ENCODE measurements at regions not wholly inside any gene's neighbourhood (a gene's known extent, or its start where the extent isn't known, plus 50 kb on each side); places are given as distances from the start of the nearest gene placed in this dataset.

DNA sequence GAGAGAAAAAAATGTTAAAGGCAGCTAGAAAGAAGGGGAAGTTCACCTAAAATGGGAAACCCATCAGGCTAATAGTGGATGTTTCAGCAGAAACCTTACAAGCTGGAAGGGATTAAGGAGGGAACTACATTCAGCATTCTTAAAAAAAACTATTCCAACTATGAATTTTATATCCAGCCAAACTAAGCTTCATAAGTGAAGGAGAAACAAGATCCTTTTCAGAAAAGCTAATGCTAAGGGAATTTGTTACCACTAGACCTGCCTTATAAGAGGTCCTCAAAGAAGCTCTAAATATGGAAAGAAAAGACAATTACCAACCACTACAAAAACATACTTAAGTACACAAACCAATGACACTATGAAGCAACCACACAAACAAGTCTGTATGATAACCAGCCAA lies 59.2 kb upstream of the SLC35F1 start:
- peaks cover 24% of the 10 kb centered on the region for H3K9me3 Mint-ChIP-seq
- no peaks in the 10 kb centered on the region for H3K4me1 Mint-ChIP-seq (ENCODE audit: low read depth)
- H3K4me3 Mint-ChIP-seq: no peak overlapping the region
- no peaks in the 10 kb centered on the region for H3K27me3 Mint-ChIP-seq
- no peak overlapping the region for H3K27ac Mint-ChIP-seq
- intact Hi-C loops (cut with micrococcal nuclease): no loop called here
- no peaks in the 10 kb centered on the region for H3K36me3 Mint-ChIP-seq (ENCODE audit: low read depth)

DNA sequence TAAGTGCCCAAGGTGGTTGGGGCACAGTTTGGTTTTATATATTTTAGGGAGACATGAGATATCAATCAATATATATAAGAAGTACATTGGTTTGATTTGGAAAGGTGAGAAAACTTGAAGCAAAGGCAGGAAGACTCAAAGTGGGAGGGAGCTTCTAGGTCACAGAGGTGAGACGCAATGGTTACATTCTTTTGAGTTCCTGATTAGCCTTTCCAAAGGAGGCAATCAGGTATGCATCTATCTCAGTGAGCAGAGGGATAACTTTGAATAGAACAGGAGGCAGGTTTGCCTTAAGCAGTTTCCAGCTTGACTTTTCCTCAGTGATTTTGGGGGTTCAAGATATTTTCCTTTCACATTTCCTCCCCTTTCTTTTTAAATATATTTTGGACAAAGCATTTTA lies 58.0 kb upstream of the SLC35F1 start:
- Mint-ChIP-seq H3K27ac (no peak overlapping the region), H3K9me3 (peaks cover 24% of the 10 kb centered on the region), H3K4me3 (no peak overlapping the region), H3K4me1 (ENCODE audit: low read depth) (no peaks in the 10 kb centered on the region), H3K27me3 (no peaks in the 10 kb centered on the region), H3K36me3 (ENCODE audit: low read depth) (no peaks in the 10 kb centered on the region)
- intact Hi-C loops (cut with micrococcal nuclease): no loop called here
